HUES64 (cell line): ENCODE measurements at regions not wholly inside any gene's neighbourhood (a gene's known extent, or its start where the extent isn't known, plus 50 kb on each side); places are given as distances from the start of the nearest gene placed in this dataset.
"Not testable (repeated sequence)": the region's sequence is repeated elsewhere in the genome, so short reads cannot be mapped to it uniquely, and the experiment has no call there.

Experiments
- H3K27ac ChIP-seq: 2 replicates; pipeline ENCODE4 v1.7.0; 2013; ENCODE audit warnings: low read depth, low read length, inconsistent platforms
- H3K27me3 ChIP-seq: 2 replicates; pipeline ENCODE4 v1.6.1; 2013; ENCODE audit warnings: mild to moderate bottlenecking, low read length; ENCODE audit not compliant: insufficient read depth
- H3K36me3 ChIP-seq: 2 replicates; pipeline ENCODE4 v1.6.1; 2013; ENCODE audit warnings: mild to moderate bottlenecking, low read length; ENCODE audit not compliant: insufficient read depth
- H3K4me1 ChIP-seq: 2 replicates; pipeline ENCODE4 v1.6.1; 2013; ENCODE audit warnings: mild to moderate bottlenecking, low read length, moderate library complexity; ENCODE audit not compliant: insufficient read depth
- H3K4me3 ChIP-seq: 2 replicates; pipeline ENCODE4 v1.5.1; 2013; ENCODE audit warnings: mild to moderate bottlenecking, low read length, moderate library complexity
- H3K9ac ChIP-seq: 2 replicates; pipeline ENCODE4 v1.6.1; 2013; ENCODE audit warnings: mild to moderate bottlenecking, low read depth, low read length
- H3K9me3 ChIP-seq: 2 replicates; pipeline ENCODE4 v1.6.1; 2013; ENCODE audit warnings: low read depth, low read length; ENCODE audit not compliant: insufficient read depth
- WGBS: fragments of 150-250, 120-280 bp; methylation state at CpG from one replicate; pipeline ENCODE4 v1.1.7; 2013; ENCODE audit warnings: missing lambda C conversion rate; 5-methylcytosine and 5-hydroxymethylcytosine counted together

DNA sequence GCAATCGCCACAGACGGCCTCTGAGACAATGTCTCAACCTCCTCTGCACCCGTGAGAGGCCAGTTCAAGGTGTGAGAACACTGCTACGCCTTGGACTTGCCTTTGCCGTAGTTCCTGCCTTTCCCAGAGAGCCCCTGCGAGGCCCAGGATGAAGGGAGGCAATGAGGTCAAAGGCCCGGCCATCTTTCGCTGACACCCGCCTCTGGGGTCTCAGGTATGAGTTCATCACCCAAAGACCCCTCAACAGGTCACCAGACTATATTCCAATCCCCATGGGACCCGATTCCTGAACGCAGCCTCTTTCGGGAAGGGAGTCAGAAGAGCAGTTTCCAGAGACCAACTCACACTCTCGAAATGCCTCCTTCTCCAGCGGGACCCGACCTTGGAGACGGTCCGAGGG lies 573.5 kb downstream of the KCNJ18 start:
- no peaks in the 10 kb centered on the region for H3K27me3 ChIP-seq
- 82% methylated on average over 17 of the region's 17 CpGs for WGBS
- H3K4me1 ChIP-seq: no peaks in the 10 kb centered on the region
- no peak overlapping the region for H3K27ac ChIP-seq
- peak overlapping the region; percentile 11; the same call in 1 of the 2 replicates for H3K4me3 ChIP-seq
- H3K9ac ChIP-seq: no peak overlapping the region
- no peaks in the 10 kb centered on the region for H3K36me3 ChIP-seq
- H3K9me3 ChIP-seq: peaks cover 93% of the 10 kb centered on the region

DNA sequence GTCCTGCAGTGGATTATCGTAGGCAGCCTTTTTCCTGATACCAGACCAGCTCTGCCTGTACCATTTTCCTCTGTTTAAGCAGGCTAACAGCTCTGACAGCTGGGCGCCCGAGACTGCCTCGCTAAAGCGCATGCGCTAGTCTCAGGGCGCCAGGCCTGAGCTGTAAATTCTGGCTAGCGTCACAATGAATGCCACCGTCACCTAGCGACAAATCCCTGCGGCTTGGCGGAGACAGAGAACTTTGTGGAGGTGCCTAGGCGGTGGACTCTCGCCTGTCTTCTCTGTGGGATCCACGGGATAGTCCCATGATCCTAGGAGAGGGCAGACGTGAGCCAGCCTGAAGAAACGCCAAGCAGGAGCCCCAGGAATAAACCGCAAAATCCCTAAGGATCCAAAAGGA lies 573.9 kb downstream of the KCNJ18 start:
- Histone ChIP-seq H3K9ac (no peak overlapping the region), H3K27me3 (no peaks in the 10 kb centered on the region)

DNA sequence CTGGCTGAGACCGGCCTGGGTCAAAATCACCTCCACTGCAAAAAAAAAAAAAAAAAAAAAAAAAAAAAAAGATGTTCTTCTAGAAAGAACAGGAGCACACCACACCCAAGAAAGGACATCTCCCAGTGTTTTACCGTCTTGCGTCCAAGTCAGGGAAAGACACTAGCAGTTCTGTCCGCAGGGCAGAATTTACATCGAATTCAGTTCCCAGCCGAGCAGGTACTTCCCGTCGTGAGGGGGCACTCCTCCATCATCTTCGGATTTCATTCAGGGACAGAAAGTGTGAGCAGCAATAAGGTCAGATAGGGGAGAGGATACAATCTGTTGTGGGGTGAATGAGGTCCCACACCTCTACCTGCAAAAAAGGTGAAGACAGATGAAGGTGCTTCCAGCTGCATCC lies 574.7 kb downstream of the KCNJ18 start:
- no peak overlapping the region for H3K27ac ChIP-seq
- H3K9ac ChIP-seq: no peak overlapping the region
- H3K4me3 ChIP-seq: no peak overlapping the region
- H3K36me3 ChIP-seq: no peaks in the 10 kb centered on the region
- H3K27me3 ChIP-seq: no peaks in the 10 kb centered on the region
- peaks cover 93% of the 10 kb centered on the region for H3K9me3 ChIP-seq
- no peaks in the 10 kb centered on the region for H3K4me1 ChIP-seq
- 82% methylated on average over 8 of the region's 9 CpGs for WGBS

More for the DNA sequence above, 573.9 kb downstream of the KCNJ18 start:
- no peak overlapping the region for H3K27ac ChIP-seq
- H3K4me3 ChIP-seq: peak overlapping the region; percentile 11; the same call in 1 of the 2 replicates
- WGBS: 70% methylated on average over 18 of the region's 18 CpGs
- H3K36me3 ChIP-seq: no peaks in the 10 kb centered on the region
- no peaks in the 10 kb centered on the region for H3K4me1 ChIP-seq
- H3K9me3 ChIP-seq: peaks cover 93% of the 10 kb centered on the region

DNA sequence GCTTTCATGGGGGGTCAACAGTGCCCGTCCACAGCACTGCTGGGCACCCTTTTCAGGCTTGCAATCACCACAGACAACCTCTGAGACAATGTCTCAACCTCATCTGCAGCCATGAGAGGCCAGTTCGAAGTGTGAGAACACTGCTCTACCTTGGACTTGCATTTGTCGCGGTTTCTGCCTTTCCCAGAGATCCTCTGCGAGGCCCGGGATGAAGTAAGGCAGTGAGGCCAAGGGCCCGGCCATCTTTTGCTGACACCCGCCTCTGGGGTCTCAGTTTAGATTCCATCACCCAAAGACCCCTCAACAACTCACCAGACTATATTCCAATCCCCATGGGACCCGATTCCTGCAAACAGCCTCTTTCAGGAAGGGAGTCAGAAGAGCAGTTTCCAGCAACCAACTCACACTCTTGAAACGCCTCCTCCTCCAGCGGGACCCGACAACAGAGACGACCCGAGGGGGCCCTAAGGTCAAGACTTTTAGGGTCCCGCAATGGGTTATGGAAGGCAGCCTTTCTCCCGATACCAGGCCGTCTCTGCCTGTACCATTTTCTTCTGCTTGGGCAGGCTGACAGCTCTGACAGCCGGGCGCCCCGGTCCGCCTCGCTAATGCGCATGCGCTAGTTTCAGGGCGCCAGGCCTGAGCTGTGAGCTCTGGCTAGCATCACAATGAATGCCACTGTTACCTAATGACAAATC lies 576.0 kb downstream of the KCNJ18 start:
- no peak overlapping the region for H3K27ac ChIP-seq
- 92% methylated on average over 25 of the region's 25 CpGs for WGBS
- no peaks in the 10 kb centered on the region for H3K4me1 ChIP-seq
- H3K27me3 ChIP-seq: no peaks in the 10 kb centered on the region
- no peaks in the 10 kb centered on the region for H3K36me3 ChIP-seq
- no peak overlapping the region for H3K4me3 ChIP-seq
- no peak overlapping the region for H3K9ac ChIP-seq
- H3K9me3 ChIP-seq: peaks cover 92% of the 10 kb centered on the region

DNA sequence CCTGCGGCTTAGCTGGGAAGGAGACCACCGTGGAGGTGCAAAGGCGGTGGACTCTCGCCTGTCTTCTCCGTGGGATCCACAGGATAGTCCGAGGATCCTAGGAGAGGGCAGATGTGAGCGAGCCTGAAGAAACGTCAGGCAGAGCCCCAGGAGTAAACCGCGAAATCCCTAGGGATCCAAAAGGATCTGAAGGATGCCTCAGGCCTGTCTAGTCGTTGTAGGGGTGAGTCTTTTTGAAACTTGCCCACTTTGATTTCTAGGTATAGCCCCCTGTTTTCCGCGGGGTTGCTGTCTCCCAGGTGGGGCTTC lies 576.5 kb downstream of the KCNJ18 start:
- 91% methylated on average over 13 of the region's 13 CpGs for WGBS
- Histone ChIP-seq H3K4me1 (no peaks in the 10 kb centered on the region), H3K9ac (no peak overlapping the region), H3K36me3 (no peaks in the 10 kb centered on the region), H3K9me3 (peaks cover 88% of the 10 kb centered on the region), H3K27me3 (no peaks in the 10 kb centered on the region), H3K4me3 (no peak overlapping the region), H3K27ac (no peak overlapping the region)

DNA sequence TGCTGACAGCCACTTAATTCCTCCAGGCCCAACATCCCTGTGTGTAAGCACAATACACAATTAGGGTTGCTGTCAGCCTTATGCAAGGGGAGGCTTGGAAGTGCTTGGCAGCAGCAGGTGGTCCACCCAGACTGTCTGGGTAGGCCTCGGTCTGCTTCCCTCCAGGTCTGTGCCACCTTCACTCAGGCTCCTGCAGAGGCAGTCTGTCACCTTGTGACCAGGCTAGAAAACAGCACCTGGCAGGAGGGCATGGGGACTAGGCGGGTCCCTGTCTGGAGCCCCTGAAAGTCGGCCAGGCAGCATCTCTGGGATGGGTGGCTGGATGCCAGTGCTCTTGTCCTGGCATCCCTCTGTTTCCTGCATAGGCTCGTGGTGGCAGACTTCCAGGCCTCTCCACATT lies 578.1 kb downstream of the KCNJ18 start:
- Histone ChIP-seq H3K27me3 (no peaks in the 10 kb centered on the region), H3K36me3 (no peaks in the 10 kb centered on the region), H3K27ac (no peak overlapping the region), H3K4me1 (no peaks in the 10 kb centered on the region), H3K4me3 (no peak overlapping the region), H3K9me3 (peaks cover 74% of the 10 kb centered on the region), H3K9ac (no peak overlapping the region)
- WGBS: 77% methylated on average over 4 of the region's 4 CpGs

DNA sequence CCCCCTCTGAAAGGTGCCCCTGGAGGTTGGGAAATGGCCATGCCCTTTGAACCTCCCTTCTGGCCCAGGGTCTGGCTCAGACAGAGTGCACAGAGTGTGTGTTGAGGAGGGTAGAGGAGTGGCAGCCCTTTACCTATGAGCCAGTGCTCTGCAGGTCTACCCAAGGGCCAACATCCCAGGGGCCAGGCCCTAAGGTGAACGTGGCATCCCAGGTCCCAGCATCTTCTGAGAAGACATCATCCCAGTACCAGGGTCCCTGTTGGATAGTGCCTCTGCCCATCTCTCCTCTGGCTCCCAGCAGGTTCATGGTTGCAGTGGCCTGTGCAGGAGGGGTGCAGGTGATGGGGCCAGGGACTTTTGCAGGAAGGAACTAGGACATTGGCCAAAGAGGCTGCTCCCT lies 578.5 kb downstream of the KCNJ18 start:
- not testable (repeated sequence) for H3K4me1 ChIP-seq, H3K27me3 ChIP-seq, H3K4me3 ChIP-seq, H3K9ac ChIP-seq, H3K27ac ChIP-seq, H3K36me3 ChIP-seq
- peaks cover 74% of the 10 kb centered on the region for H3K9me3 ChIP-seq
- WGBS: 87% methylated on average over 1 of the region's 1 CpG

DNA sequence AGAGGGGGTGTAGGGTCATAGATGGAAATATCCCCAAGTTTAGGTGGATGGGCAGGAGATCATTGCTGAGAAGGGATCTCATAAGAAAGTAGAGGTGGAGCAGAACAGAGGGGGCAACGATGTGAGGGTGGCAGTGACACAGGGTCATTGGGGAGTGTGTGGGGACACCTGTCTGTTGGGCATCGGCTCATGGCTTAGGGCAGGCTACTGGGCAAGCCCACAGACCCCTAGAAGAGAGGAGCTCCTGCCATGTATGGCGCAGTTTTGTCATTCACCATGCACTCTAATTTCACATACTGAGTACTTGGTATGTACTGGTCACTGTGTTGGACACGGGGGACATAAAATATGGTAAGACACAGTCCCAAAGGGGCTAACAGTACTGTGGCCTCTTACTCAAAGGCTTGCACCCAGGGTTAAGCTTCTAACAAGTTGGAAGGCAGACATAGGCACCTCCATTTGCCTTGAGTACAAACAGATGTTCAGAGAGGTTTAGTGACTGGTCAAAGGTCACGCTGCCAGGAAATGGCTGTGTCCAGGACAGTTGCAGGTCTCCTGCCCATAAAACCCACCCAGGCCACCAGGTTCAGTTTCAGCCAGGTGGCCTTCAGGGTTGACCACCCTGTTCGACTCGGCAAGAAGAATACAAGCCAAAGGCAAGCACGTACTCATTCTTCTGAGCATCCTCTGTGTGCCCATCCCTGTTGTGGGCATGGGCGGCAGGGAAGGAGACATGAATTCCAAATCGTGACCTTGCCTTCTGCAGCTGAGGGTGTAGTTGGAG lies 580.2 kb downstream of the KCNJ18 start:
- WGBS: 88% methylated on average over 9 of the region's 10 CpGs

DNA sequence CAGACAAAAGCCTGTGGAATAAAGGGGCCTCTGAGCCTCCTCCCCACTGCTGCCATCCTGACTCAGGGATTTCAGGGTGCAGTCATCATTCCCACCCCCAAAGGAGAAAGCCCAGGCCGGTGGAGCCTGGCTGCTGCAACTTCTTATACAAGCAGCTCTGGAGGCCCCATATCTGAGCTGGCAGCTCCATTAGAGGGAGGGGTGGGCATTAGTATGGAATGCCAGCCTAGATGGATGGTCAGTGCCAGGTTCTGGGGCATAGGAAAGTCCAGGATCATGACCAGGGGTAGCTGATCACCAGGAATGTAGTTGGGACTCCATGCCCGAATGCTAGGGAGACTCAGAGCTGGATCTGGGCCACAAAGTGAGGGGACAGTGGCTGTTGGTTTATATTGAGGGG lies 581.0 kb downstream of the KCNJ18 start:
- Histone ChIP-seq H3K36me3 (no peaks in the 10 kb centered on the region), H3K9ac (no peak overlapping the region), H3K4me3 (no peak overlapping the region), H3K27me3 (no peaks in the 10 kb centered on the region), H3K27ac (no peak overlapping the region), H3K4me1 (no peaks in the 10 kb centered on the region), H3K9me3 (peaks cover 69% of the 10 kb centered on the region)
- WGBS: 84% methylated on average over 2 of the region's 2 CpGs

More for the DNA sequence above, 580.2 kb downstream of the KCNJ18 start:
- no peaks in the 10 kb centered on the region for H3K27me3 ChIP-seq
- H3K4me1 ChIP-seq: no peaks in the 10 kb centered on the region
- H3K36me3 ChIP-seq: no peaks in the 10 kb centered on the region
- H3K9me3 ChIP-seq: peaks cover 74% of the 10 kb centered on the region
- H3K9ac ChIP-seq: no peak overlapping the region
- no peak overlapping the region for H3K27ac ChIP-seq
- no peak overlapping the region for H3K4me3 ChIP-seq

DNA sequence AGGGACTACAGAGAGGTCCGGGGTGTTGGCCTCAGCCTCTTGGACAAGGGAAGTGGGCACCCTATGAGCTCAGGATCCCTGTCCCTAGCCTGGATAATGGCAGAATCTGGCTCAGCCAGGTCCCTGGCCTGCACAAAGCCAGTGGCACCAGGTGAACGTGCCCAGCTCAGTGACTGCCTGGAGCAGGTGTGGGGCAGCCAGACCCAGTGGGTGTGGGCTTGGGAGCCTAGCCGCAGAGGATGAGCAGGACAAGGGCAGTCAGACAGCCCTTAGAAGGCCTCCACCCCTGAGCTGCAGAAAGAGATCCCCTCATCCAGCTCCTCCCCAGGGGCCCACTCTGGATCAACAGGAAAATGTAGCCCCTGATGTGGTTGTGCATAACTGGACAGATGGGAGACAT lies 585.3 kb downstream of the KCNJ18 start:
- Histone ChIP-seq H3K27ac (no peak overlapping the region), H3K9me3 (peaks cover 42% of the 10 kb centered on the region), H3K4me1 (no peaks in the 10 kb centered on the region), H3K27me3 (no peaks in the 10 kb centered on the region), H3K36me3 (no peaks in the 10 kb centered on the region), H3K9ac (no peak overlapping the region), H3K4me3 (no peak overlapping the region)
- WGBS: 61% methylated on average over 3 of the region's 3 CpGs

DNA sequence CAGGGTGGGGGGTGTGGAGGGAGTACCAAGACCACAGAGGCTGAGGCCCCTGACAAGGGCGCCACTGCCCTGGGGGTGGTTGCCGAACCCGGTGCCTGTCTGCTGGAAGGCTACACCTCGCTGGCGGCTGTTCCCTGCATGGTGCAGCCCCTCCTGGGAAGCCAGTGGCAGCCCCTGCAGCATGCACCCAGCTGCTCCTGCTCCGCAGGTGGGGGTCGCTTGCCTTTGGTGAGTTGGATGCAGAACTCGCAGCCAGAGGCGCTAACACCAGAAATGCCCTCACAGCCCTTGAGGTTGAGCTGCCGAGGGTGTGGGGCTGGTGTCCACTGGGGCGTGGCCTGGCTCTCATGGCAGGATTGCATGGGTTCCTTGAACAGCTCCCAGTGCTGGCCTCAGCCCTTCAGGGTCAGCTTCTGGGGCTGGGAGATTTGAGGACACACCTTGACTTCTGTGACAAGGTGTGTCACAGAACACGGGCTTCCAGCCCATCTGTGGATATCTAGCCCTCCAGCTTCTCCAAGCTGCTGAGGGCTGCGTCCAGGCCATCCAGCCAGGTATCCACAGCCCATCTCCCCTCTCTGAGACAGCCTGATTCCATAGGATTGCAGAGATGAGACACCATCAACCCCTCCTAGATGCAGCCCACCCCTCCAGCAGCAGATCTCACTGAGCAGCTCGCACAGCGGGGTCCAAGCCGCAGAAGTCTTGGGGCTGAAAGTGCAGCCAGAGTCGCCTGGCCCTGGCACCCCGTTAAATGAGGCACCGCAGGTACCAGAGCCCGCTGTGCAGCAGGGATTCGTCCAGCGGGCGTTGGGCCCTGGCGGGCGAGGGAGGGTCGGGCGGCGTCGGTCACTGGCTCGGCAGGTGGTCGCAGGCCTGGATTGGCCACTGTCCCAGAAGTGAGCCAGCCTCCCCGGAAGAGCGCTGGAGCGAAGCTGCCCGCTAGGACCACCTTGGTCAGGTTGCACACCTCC lies 586.3 kb downstream of the KCNJ18 start:
- Histone ChIP-seq H3K4me1 (no peaks in the 10 kb centered on the region), H3K9ac (no peak overlapping the region), H3K4me3 (no peak overlapping the region), H3K27ac (no peak overlapping the region), H3K36me3 (no peaks in the 10 kb centered on the region), H3K27me3 (no peaks in the 10 kb centered on the region), H3K9me3 (peaks cover 42% of the 10 kb centered on the region)
- 89% methylated on average over 35 of the region's 35 CpGs for WGBS
